ENCODE measurements at regions not wholly inside any gene's neighbourhood (a gene's known extent, or its start where the extent isn't known, plus 50 kb on each side); places are given as distances from the start of the nearest gene placed in this dataset.

GRCh38 chr6:139625081-139625939 lies 250.9 kb upstream of the CITED2 start:
- no peak for DNase-seq

- DNase-seq, result no peak
Measured at GRCh38 chr6:139623372-139623771, 248.9 kb upstream of the CITED2 start.

GRCh38 chr6:139613496-139613895 lies 239.0 kb upstream of the CITED2 start:
- DNase-seq, result no peak

GRCh38 chr6:139612135-139612465 lies 237.7 kb upstream of the CITED2 start:
- DNase-seq, result no peak

GRCh38 chr6:139611327-139612134 lies 237.1 kb upstream of the CITED2 start:
- no peak for DNase-seq

GRCh38 chr6:139608466-139609261 lies 234.2 kb upstream of the CITED2 start:
- no peak for DNase-seq

- no peak for DNase-seq
Measured at GRCh38 chr6:139605350-139605749, 230.9 kb upstream of the CITED2 start.

GRCh38 chr6:139603581-139603980 lies 229.1 kb upstream of the CITED2 start:
- no peak for DNase-seq

GRCh38 chr6:139602577-139602976 lies 228.1 kb upstream of the CITED2 start:
- no peak for DNase-seq

GRCh38 chr6:139600919-139601475 lies 226.5 kb upstream of the CITED2 start:
- DNase-seq, result no peak

- DNase-seq, result no peak
Measured at GRCh38 chr6:139600343-139600742, 225.9 kb upstream of the CITED2 start.

GRCh38 chr6:139597771-139598755 lies 223.6 kb upstream of the CITED2 start:
- DNase-seq, result peak; percentile 20 to 45

- DNase-seq, result no peak
Measured at GRCh38 chr6:139597087-139597763, 222.8 kb upstream of the CITED2 start.

- DNase-seq, result no peak
Measured at GRCh38 chr6:139595183-139595582, 220.7 kb upstream of the CITED2 start.

- no peak for DNase-seq
Measured at GRCh38 chr6:139594333-139594965, 220.0 kb upstream of the CITED2 start.

- DNase-seq, result no peak
Measured at GRCh38 chr6:139593081-139593480, 218.6 kb upstream of the CITED2 start.

- DNase-seq, result no peak
Measured at GRCh38 chr6:139592011-139592410, 217.6 kb upstream of the CITED2 start.

- no peak for DNase-seq
Measured at GRCh38 chr6:139591075-139591865, 216.8 kb upstream of the CITED2 start.

GRCh38 chr6:139590206-139590605 lies 215.8 kb upstream of the CITED2 start:
- DNase-seq, result no peak

All from NCI-H526 (cell line).